GM18870 (cell line): ENCODE measurements at regions not wholly inside any gene's neighbourhood (a gene's known extent, or its start where the extent isn't known, plus 50 kb on each side); places are given as distances from the start of the nearest gene placed in this dataset.
"Not testable (repeated sequence)": the region's sequence is repeated elsewhere in the genome, so short reads cannot be mapped to it uniquely, and the experiment has no call there.

Source experiments
- ATAC-seq: cut with Tn5 transposase; IDR thresholded peaks from one replicate; pipeline ENCODE4 v1.9.1; 2021; ENCODE audit warnings: moderate library complexity; ENCODE audit not compliant: unreplicated experiment

DNA sequence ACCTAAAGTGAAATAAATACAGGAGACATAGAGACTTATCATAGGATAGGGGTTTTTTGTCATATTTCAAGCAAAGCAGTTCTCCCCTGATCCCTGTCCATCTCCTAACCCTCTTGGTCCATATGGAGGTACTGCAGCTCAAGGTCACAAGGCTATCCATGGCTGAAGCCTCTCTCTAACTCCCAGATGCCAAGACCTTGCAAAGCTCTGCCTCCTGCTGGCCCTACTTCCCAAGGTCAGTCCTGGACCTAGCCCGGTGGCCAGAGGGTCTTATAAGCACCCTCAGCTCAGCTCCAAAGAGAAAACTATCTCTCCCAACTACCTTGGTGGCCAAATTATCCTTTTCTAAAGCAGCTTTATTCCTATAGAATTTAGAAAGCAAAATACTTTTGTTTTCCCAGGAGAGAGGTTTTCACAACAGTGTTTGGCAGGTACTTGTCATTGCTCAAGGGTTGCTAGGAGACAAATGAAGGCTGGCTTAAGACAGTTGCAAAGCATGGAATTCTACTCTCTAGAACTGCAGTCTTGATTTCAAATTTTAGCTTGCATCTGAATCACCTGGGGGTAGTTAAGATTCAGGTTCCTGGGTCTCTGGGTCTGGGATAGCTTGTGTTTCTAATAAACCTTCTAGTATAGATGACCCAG, 121.5 kb downstream of the XCL2 start:
- no peak for ATAC-seq

DNA sequence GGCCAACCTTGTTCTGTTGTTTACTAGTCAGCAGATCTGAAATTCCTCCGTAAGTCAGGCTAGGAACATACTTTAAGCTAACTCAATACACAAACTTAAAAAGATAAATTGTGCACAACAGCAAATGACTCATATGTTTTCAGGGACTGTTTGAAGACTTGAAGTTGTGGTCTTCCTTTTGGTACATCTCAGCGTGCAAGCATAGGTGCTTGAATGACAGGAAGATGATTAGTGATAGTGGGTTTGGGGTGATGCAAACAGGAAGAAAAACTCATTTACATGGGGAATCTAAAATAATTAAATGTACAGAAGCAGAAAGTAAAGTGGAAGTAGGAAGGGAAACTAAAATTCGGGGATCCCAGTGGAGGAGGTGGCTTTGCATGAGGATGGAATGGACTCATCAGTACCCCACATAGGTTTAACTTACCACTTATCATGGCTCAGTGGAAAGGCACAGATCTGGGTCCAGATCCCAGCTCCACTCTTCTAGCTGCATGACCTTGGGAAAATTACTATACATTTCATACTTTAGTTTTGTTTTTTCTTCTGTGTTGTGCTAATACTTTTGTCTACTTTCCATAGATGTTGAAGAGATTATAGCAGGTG, 122.3 kb downstream of the XCL2 start:
- no peak for ATAC-seq

GRCh38 chr1:168420177-168420576, 123.6 kb downstream of the XCL2 start:
- no peak for ATAC-seq

DNA sequence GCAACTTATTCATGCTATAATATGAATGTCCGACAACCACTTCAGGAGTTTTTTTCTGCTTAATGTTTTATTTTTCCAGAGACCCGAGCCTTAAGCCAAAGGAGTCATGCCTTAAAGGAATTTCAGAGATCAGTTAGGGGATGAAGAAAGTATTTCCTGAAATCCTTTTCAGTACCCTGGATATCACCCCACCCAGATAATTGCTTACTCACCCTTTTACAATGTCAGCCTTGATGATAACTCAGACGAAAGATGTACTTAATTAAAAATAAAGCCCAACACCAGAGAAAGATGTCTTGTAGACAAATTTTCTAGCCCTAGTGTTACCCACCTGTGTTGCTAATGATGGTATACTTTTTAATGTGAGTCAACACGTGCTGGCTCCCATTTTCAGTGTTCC, 124.1 kb downstream of the XCL2 start:
- no peak for ATAC-seq

GRCh38 chr1:168416220-168416619, 127.6 kb downstream of the XCL2 start:
- ATAC-seq = no peak

- ATAC-seq = no peak
Measured at GRCh38 chr1:168414914-168415313, 128.9 kb downstream of the XCL2 start.

- ATAC-seq = no peak
Measured at GRCh38 chr1:168410464-168410863, 129.8 kb downstream of the TBX19 start.

DNA sequence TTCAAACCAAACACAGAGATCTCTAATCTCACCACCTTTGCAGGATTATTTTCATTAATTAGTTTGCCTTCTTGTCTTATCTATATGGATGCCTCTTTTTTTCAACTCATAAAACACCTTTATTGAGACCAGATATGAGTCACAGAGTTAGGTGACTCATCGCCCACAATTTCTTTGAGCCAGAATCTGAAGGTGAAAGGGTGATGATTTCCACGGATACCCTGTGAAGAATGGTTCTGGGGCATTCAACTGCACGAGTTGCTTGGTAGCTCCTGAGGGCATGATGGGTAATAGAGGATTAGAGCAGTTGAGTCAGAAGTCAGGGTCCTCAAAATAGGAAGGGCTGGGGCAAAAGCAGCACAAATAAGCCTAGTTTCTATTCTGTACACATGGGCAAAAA, 128.2 kb downstream of the TBX19 start:
- ATAC-seq = peak; percentile 63

- no peak for ATAC-seq
Measured at GRCh38 chr1:168408539-168408865, 127.8 kb downstream of the TBX19 start.

- no peak for ATAC-seq
Measured at GRCh38 chr1:168407832-168408538, 127.3 kb downstream of the TBX19 start.

DNA sequence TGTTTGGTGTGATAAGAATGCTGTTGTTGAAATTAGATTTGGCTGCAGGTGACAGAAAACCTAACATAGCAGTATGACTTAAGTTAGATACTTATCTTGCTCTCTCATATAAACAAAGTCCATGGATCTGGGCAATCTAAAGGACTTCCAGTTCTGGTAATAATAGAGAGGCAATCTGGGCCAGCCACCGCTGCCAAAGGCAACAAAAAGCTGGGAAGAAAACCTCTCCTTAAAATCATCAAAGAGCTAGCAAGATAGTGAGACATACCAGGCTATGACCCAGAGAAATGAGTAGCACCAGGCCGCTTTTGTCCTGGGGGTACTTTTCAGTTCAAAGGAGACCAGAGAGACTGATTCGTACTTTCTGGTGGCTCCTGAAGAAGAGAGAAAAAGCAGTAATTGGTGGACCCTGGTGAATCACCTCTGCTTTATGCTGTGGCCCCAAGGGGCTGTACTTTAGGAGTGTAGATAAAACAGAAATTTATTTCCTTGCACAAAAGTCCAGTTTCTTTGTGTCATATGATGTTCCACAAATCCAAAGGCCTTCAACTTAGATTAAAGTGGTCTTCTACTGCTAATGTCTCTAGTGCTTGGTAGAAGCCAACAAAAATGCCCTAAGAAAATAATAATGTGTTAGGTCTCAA, 125.4 kb downstream of the TBX19 start:
- ATAC-seq = no peak

DNA sequence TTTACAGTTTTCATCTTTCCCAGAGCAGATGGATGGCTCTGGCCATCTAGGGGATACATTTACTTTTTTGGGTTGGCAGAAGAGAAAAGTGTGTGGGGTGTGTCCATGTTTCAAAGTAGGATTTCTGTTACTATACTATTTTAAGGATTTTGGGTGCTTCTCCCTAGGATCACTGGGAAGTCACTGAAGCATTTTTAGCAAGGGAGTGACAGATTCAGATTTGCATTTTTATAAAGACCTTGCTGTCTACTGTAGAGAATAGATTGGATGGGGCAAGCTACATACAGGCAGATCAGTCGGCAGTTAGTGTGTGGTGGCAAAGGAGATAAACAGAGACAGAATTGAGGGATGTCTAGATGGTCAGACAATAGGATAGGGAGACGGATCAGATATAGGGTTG, 122.5 kb downstream of the TBX19 start:
- ATAC-seq = no peak

DNA sequence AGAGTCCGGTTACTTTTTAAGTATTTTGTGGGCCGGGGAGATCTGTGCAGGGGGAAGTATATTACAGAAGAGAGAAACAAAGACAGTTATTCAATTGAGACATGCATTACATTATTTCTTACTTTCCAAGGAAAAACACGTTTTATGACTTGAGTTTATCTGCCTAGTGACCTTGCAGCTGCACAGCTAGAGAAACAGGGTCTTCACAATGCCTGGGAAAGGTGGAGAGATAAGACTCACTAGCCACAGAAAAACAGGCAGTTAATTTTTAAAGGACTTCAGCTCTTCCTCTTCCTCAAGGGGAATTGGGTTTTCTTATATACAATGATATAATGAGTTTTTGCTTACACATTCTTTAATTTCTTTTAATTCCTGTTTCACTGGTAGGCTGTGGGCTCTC, 121.8 kb downstream of the TBX19 start:
- ATAC-seq = not testable (repeated sequence)

DNA sequence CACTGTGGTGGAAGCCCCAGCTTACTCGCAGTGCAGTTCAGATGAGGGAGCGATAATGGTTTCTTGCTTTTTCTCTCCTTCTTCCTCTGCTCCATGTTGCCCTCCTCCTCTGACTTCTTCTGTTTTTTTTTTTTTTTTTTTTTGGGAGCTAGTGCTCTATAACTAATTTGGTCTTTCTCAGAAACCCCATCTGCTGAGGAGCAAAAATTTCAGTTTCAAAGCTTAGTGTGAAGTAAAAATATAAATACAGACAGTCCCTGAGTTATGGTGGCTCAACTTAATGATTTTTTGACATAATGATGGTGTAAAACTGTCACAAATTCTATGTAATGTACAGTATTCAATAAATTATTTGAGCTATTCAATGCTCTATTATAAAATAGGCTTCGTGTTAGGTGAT, 120.7 kb downstream of the TBX19 start:
- no peak for ATAC-seq

DNA sequence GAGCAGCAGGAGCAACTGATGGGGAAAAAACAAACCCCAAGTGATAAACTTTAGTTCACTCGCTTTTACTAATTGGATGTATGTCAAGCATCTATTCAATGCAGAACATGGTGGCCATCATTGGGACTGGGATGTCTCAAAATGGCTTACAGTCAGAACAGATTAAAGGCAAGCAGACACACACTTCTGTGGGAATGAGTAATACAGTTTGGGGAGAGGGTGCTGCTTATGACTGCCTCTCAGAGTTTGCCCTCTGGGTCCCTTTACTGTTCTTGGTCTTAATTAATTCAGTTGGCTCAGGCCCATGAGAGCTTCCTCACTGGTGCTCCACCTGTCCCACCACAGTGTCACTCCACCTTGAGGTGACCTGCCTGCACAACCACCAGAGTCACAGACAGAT, 119.5 kb downstream of the TBX19 start:
- ATAC-seq = no peak

DNA sequence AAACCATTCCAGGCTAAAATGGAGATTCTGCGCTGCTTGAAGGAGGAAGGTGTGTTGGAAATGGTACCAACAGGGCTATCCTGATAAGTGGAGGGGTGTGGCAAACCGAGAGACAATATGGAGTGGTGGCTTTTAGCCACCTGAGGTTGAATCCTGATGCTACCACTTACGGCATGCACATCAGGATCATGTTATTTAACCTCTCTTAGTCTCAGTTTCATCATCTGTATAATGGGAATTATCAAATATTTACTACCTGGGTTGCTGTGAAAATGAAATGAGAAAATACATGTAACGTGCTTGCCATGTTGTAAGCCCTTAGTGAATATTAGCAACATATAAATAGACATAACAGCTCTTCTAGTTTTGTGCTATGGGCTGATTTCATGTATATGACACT, 117.1 kb downstream of the TBX19 start:
- no peak for ATAC-seq

DNA sequence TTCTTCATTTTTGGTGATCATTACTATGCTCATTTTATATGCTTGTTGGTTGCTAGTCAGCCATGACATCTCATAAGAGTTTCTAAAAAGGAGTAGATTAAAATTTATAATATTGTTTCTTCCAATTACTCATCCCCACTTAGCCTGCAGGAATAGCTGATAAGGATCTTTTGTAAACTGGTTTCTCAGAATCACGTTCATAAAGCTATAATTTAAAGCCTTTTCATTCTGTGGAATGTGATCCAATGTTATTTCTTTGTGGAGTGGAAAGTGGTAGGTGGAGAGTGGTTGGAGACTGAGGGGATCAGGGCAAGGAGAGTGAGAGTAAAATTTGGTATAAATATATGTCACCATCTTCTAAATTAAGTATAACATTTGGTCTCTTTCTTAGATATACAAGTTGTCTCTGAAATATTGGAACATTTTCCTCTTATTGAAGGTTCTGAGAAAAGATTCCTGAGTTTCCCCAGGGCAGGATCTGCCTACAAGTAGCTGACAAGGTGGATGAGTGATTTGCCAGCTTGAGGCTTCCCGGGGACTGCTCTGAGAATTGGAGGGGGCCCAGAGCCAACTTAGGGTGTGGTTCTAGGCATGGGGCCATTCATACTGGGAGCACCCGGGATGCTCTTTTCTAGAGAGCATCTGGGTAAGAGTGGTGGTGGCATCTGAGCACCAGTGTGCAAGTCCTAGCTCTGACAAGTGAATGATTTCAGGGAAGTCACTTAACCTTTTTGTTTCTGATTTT, 116.4 kb downstream of the TBX19 start:
- ATAC-seq = no peak

DNA sequence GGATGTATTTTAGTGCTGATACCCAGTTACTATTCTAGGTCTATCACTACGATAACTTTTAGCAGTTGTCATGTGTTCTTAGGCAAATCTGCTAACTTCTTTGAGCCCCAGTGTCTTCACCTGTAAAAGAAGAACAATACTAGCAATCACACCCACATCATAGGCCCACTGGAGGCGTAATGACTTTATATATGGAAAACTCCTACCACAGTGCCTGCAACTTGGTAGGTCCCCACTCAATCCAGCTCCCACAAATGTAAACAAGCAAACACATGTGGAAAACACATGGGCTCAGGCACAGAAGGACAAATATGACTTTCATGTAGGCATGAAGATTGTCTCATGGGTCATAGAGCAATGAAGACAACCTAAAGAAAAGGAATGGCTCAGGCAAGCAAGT, 115.8 kb downstream of the TBX19 start:
- ATAC-seq = no peak

DNA sequence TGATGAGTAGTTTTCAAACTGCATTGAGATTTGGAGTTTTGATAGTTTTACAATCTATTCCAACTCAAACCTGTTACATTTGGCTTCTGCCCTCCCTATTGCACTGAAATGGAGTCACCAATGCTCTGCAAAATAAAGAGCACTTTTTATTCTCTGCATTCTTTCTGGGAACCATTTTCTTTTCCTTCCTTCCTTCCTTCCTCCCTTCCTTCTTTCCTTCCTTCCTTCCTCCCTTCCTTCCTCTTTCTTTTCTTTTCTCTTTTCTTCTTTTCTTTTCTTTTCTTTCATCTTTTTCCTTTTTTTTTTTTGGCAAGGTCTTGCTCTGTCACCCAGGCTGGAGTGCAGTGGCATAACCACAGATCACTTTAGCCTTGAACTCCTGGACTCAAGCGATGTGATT, 114.2 kb downstream of the TBX19 start:
- ATAC-seq = no peak

DNA sequence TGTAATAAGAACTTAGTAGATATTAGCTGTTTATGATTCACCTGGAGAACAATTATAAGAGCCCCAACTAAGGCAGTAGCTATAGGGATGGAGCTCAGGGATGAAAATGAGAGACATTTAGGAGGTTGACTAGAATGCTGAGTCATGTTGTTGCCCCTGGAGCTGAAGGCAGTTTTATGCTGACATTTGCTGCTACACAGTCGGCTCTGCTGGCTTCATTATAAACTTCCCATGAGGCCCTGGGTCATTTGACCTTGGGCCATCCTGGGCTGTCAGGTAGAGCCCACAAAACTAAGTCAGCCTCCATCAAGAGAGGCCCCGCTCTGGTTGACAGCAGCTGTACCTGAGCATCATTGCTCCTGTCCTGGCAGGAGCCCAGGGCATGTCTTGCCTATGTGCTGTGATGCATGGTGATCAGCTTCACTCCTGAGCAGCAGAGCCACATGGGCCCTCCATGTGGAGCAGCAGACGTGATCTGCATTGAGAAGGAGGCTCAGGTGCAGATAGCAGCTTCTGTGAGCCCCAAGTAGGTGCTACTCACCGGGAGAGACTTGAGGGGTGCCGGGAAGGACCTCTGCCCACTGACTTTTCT, 112.4 kb downstream of the TBX19 start:
- no peak for ATAC-seq
